ENCODE measurements at regions not wholly inside any gene's neighbourhood (a gene's known extent, or its start where the extent isn't known, plus 50 kb on each side); places are given as distances from the start of the nearest gene placed in this dataset. TPM values are rescaled to one million over a fixed set of nuclear protein-coding genes. Genes with fewer than 3 reads are reported as not detected.

GRCh38 chr11:104214517-104214916 is 50.6 kb upstream of the PDGFD start:
- H3K4me3 ChIP-seq (ENCODE audit: low read depth, low read length): no peak overlapping the region
- TF ChIP-seq CTCF (IDR thresholded peaks at IDR 0.05; ENCODE audit: insufficient read depth, low read depth, low read length): no peak
- no peak for DNase-seq (ENCODE audit: low read depth)

Small RNA genes in the stretch of these regions (small RNA-seq; reads per million reads assigned to genes)
- not detected for gene AP001485.1
- not detected for gene MIR7641-1

Data from fibroblast of villous mesenchyme (primary cell).